Fibroblast of upper back skin (primary cell): ENCODE measurements at regions not wholly inside any gene's neighbourhood (a gene's known extent, or its start where the extent isn't known, plus 50 kb on each side); places are given as distances from the start of the nearest gene placed in this dataset.
"Not testable (repeated sequence)": the region's sequence is repeated elsewhere in the genome, so short reads cannot be mapped to it uniquely, and the experiment has no call there.

Source experiments
- DNase-seq: peaks from one replicate; pipeline ENCODE4 v3.0.0-alpha.2; 2013

GRCh38 chr6:145147559-145147958 is 587.8 kb downstream of the EPM2A start:
- peak; percentile 51 for DNase-seq

DNA sequence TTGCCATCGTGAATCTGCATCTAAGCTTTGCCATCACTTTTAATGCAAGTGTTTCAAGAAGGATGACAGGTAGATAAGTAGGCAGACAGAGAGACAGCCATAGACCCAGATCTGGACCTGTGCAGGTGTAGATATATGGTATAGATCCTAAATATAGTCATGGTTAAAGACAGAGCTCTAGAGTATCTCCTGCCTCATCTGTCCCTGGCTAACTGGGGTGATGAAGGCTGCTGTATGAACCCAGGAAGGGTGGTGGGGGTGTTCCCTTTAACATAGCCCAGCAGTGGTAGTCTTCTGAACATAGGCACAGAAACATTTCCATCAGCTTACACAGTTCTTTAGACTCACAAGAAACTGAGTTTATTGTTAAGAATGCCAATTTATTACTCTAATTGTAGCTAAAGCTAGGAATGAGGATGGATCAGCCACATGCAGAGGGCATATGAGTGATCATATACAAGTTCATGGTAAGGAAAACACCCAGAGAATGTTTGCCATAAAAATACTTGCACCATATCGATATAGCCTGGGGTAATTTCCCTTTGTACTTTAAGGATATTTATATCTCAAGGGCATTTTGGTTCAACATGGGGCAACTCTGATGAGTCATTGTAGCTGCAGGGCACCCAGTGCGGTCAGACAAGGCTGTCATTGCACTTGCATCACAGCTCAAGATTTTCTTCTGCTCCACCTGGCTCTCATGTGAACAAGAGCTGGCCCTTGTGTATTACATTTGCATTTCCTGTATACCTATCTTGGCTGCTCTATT is 587.2 kb downstream of the EPM2A start:
- DNase-seq, result peak; percentile 21

DNA sequence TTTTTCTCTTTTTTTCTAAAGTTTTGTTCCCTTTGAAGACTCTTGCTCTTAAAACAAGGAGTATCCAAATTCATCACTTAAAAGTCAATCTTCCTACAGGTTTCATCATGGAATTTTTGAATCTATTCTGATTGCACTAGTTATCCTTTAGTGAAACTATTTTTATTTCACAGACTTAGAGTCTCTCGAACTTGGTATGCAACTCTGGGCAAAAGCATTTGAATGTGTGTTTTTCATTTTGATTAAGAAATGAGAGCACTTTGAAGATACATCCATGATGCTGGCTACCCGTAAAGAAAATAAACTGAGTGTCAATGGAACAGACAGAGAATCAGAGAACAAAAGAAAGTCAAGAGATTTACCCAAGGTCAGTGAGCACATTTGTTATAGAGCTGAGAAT is 586.5 kb downstream of the EPM2A start:
- no peak for DNase-seq

- DNase-seq, result peak; percentile 31
Measured at GRCh38 chr6:145151624-145152023, 583.7 kb downstream of the EPM2A start.

- DNase-seq, result no peak
Measured at GRCh38 chr6:145153495-145153894, 581.8 kb downstream of the EPM2A start.

DNA sequence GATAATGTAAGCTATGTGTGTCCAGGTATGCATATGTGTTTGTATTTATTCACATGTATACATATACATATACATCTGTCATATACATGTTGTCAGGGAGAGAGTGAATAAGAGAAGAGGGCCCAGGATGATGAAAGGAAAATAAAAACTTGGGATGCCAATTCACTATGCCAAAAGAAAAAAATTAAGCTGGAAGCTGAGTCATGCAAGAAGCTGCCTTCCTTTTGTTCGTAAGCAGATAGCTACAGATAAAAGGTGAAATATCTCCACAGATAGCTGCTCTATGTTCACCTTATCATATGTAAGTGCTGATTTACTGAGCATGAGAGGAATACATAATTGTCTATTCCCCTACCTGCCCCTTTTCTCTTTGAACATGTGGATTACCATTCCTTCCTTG is 579.9 kb downstream of the EPM2A start:
- no peak for DNase-seq

- no peak for DNase-seq
Measured at GRCh38 chr6:145155873-145156782, 579.2 kb downstream of the EPM2A start.

DNA sequence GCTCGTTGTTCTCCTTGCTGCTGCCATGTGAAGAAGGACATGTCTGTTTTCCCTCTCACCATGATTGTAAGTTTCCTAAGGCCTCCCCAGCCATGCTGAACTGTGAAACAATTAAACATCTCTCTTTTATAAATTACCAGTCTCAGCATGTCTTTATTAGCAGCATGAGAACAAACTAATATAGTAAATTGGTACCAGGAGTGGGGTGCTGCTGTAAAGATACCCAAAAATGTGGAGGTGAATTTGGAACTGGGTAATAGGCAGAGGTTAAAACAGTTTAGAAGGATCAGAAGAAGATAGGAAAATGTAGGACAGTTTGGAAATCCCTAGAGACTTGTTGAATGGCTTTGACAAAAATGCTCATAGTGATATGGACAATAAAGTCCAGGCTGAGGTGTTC is 576.7 kb downstream of the EPM2A start:
- not testable (repeated sequence) for DNase-seq

GRCh38 chr6:145159921-145160320 is 575.4 kb downstream of the EPM2A start:
- DNase-seq, result no peak

DNA sequence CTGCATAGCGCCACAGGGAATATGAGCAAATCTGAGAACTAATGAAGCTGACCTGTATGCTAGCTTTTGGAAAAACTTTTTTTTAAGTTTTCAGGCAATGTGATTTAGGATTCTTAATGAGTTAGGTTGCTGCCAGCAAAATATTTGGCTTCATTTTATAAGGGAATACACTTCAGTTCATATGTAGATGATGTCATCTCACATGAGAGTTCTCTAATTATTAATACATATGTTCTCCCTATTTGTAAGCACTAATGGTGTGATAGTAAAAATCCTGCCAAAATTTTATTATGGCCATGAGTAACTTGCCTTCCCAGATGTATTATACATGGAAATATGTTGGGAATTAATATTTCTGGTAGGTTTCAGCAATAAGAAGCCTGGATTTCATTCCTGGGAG is 573.8 kb downstream of the EPM2A start:
- DNase-seq, result peak; percentile 45

GRCh38 chr6:145169726-145170224 is 565.5 kb downstream of the EPM2A start:
- DNase-seq, result no peak

- no peak for DNase-seq
Measured at GRCh38 chr6:145175470-145175869, 559.9 kb downstream of the EPM2A start.

DNA sequence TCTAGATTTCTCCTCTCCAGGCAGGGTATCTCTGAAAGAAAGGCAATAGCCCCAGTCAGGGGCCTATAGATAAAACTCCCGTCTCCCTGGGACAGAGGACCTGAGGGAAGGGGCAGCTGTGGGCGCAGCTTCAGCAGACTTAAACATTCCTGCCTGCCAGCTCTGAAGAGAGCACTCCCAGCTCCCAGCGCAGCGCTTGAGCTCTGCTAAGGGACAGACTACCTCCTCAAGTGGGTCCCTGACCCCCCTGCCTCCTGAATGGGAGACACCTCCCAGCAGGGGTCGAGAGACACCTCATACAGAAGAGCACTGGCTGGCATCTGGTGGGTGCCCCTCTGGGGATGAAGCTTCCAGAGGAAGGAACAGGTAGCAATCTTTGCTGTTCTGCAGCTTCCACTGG is 556.9 kb downstream of the EPM2A start:
- DNase-seq, result no peak

DNA sequence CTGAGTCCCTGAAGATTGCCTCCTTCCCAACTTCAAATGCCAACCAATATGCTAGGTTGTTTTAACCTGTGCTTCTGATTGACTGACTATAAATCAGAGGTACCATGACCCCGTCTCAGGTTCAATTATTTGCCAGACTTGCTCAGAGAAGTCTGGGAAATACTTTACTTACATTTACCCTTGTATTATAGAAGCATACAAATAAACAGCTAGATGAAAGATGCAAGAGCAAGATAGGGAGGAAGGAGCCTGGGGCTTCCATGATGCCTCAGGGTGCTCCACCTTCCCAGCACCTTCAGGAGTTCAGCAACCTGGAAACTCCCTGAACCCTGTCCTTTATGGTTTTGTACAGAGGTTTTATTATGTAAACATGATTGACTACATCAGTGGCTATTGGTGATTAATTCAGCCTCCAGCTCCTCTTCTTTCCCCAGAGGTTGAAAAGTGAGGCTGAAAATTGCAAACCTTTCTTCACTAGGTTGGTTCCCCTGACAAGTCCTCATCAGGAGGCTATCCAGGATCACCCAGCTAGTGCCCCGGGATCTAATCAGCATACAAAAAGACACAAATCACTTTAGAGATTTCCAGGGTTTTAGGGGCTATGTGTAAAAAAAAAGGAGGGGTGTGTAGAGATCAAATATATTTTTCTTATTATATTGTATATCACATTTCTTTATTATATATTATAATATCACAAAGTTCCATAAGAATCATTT is 547.7 kb downstream of the EPM2A start:
- DNase-seq, result no peak

DNA sequence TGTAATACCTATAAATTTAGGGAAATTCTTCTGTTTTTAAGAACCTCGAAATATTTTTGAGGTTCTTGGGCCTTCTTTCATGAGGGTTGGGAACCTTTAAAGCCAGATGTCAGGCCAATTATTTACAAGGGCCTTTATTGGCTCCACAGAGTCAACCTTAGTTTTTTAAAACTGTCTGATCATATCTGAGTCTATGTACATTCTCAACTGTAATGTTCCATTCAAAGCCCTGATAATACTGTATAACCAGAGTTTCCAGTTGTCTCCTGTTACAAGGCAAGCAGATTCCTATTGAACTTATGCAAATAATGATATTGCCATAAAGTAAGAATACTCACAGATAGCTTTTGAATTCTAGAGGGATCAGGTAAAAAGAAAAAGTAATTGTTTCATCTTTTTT is 545.5 kb downstream of the EPM2A start:
- DNase-seq, result no peak

GRCh38 chr6:145194389-145194788 is 540.9 kb downstream of the EPM2A start:
- DNase-seq, result no peak

- no peak for DNase-seq
Measured at GRCh38 chr6:145199961-145200360, 535.4 kb downstream of the EPM2A start.

- DNase-seq, result no peak
Measured at GRCh38 chr6:145204301-145204700, 531.0 kb downstream of the EPM2A start.

- peak; percentile 71 for DNase-seq
Measured at GRCh38 chr6:145206247-145206907, 528.9 kb downstream of the EPM2A start.

DNA sequence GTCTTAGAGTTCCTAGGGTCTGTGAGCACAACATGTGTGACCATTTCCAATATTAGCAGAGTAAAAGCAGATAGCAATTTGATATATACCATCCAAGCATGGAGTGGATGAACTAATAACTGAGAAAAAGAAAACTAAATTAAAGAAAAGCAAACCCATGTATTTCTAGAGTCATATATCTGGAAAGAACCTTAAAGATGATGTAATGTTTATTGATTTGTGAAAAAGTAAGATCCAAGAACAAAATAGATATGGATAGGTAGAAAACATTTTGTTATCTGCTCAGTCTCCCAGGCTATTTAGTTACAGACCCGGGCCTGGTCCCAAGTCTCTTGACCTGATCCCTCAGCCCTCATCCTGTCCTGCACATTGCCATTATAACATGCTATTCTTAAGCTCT is 526.8 kb downstream of the EPM2A start:
- DNase-seq, result no peak

- no peak for DNase-seq
Measured at GRCh38 chr6:145209272-145209671, 526.0 kb downstream of the EPM2A start.

DNA sequence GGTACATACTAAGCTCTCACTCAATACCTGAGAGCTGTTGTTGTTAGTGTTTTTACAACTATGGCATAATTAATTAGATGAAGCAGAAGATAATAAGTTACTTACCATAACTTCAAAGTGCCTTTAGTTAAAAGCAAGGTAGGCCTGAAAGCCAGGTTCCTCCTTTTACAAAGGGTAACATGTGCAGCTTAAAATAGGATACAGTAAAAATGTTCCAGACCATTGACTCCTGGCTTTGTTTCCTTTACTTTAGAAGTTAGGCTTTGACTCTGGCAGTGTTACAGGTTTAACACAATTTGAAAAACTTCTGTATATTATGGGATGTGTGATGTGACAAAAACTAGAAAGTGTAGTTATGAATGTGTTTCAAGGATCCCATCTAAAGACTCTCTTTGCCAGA is 522.5 kb downstream of the EPM2A start:
- DNase-seq, result no peak

DNA sequence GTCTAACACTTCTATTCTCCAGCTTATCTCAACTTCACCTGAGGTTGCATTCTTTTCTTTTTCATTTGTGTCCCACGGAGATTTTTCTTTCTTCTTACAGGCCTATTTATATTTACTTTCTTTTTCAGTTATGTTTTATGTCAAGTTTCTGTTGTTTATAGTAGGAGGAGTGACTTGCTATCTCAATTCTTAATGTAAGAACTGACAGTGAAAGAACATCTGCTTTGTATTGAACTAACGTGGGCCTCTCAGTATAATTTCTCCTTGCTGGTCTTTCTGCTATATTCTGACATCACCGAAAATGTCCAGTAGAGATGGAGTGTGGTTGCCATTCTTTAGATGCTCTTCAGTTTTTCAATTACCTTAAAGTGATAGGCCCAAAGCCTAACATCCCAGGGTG is 521.7 kb downstream of the EPM2A start:
- DNase-seq, result no peak
